ENCODE measurements at regions not wholly inside any gene's neighbourhood (a gene's known extent, or its start where the extent isn't known, plus 50 kb on each side); places are given as distances from the start of the nearest gene placed in this dataset.
"Not testable (repeated sequence)": the region's sequence is repeated elsewhere in the genome, so short reads cannot be mapped to it uniquely, and the experiment has no call there.

GRCh38 chr1:5623399-5623798 is 368.8 kb downstream of the NPHP4 start:
- DNase-seq: no peak

- DNase-seq: no peak
Observed at GRCh38 chr1:5622412-5622811, 369.8 kb downstream of the NPHP4 start.

DNA sequence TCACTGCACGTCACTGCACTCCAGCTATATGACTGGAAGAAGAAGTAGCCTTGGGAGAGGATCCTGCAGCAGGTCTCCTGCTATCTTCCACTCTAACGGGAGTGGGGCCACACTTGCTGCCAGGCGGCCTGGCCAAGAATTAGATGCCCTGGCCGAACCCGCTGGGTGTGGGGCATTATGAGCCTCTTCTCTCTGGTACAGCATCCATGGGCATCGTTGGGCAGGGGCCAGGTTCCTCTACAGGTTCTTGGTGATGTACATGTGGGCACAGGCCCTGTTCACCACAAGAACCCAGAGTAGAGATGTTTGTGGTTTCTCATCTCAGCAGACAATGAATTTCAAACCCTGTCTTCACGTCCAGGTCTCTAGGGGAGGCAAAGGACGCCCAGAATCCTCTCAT is 370.5 kb downstream of the NPHP4 start:
- DNase-seq: no peak

GRCh38 chr1:5620997-5621396 is 371.2 kb downstream of the NPHP4 start:
- no peak for DNase-seq

- DNase-seq: no peak
Observed at GRCh38 chr1:5620418-5620817, 371.8 kb downstream of the NPHP4 start.

DNA sequence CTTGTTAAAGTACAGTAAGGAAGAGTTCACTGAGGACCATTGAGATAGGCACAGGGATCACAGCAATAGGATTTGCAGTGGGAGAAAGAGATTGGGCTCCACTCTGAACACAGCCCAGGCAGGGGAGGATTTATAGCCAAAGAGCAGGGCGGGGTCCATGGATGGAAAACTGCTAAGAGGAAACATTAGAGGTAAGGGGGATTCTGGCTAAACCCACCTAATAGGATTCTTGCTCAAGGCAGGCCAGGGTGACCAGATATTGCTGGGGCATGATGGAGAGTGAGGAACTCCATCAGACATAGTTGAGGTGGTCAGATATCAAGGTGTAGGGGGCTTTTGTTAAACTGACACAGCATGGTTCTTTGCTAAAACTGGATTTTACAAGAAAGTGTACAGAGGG is 372.8 kb downstream of the NPHP4 start:
- no peak for DNase-seq

- no peak for DNase-seq
Observed at GRCh38 chr1:5617546-5617945, 374.7 kb downstream of the NPHP4 start.

GRCh38 chr1:5617179-5617520 is 375.1 kb downstream of the NPHP4 start:
- DNase-seq: no peak

GRCh38 chr1:5616366-5617178 is 375.7 kb downstream of the NPHP4 start:
- DNase-seq: no peak

DNA sequence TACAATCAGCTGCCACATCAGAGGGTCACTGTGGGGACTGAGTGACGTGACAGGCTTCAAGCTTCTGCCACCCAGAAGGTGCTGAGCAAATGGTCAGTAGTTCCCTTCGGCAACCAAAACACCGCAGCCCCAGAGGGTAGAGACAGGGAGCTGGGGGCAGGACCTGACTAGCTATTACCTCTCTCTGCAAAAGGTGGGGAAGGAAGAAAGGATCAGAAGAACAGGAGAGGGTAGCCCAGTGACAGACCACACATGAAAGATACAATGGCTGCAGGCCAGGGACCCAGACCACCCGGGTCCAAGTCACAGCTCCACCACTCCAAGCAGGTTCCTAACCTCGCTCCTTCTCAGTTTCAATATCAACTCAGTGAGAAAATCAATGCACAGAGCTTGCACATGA is 377.1 kb downstream of the NPHP4 start:
- DNase-seq: no peak

DNA sequence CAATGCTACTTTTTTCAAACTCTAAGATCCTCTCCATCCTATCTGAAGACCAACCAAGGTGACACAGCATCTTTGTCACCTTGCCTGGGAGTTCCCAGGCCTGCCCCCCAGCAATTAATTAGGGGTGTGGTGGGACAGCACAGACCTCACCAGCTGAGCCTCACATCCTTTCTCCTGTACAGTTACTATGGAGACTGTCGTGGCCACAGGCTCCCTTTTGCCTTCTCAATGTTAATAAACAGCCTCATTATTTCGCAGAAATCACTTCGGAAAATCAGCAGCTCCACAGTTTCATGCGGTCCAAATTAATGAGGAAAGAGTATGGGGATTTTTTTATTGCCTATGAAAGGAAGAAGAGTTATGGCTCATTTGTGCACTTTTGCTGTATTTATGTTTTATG is 378.3 kb downstream of the NPHP4 start:
- DNase-seq: no peak

GRCh38 chr1:5611851-5612250 is 380.4 kb downstream of the NPHP4 start:
- DNase-seq: no peak

DNA sequence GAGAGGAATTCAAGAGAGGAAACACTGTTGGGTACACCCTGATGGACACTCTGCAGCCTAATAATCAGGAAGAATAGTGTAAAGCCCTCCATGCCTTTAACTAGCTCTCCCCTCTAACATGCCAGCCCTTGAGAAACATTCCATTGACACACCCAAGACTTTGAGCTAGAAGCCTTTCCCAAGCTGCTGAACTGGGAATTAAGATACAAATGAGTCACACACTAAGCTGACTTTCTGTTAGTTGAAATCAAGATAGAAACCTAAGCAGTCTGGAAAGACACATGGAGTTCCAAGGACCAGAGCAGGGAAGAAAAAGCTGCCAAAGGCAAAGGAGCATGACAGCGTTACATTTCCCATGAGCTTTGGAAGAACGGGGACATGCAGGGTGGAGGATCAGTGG is 380.8 kb downstream of the NPHP4 start:
- DNase-seq: no peak

- no peak for DNase-seq
Observed at GRCh38 chr1:5610432-5610831, 381.8 kb downstream of the NPHP4 start.

DNA sequence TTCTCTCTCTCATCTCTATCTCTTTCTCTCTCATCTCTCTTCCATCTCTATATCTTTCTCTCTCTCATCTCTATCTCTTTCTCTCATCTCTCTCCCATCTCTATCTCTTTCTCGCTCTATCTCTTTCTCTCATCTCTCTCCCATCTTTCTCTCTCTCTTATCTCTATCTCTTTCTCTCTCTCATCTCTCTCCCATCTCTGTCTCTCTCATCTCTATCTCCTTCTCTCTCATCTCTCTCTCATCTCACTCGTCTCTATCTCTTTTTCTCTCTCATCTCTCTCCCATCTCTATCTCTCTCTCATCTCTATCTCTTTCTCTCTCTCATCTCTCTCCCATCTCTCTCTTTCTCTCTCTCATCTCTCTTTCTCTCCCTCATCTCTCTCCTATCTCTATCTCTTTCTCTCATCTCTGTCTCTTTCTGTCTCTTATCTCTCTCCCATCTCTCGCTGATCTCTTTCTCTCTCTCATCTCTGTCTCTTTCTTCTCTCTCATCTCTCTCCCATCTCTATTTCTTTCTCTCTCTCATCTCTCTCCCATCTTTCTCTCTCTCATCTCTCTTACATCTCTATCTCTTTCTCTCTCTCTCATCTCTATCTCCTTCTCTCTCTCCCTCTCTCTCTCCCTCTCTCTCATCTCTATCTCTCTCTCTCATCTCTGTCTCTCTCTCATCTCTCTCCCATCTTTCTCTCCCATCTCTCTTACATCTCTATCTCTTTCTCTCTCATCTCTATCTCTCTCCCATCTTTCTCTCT is 388.7 kb downstream of the NPHP4 start:
- DNase-seq: no peak

DNA sequence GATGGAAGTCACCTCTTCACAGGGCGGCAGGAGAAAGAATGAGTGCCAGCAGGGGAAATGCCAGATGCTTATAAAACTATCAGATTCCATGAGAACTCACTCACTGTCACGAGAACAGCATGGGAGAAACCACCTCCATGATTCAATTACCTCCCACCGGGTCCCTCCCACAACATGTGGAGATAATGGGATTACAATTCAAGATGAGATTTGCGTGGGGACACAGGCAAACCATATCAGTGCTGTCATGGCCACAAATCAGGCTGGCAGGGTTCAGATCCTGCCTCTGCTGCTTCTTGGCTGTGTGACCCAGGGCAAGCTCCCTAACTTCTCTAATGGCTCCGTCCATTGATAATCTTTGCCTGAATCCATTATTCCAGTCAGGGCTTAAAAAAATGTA is 389.5 kb downstream of the NPHP4 start:
- DNase-seq: not testable (repeated sequence)

DNA sequence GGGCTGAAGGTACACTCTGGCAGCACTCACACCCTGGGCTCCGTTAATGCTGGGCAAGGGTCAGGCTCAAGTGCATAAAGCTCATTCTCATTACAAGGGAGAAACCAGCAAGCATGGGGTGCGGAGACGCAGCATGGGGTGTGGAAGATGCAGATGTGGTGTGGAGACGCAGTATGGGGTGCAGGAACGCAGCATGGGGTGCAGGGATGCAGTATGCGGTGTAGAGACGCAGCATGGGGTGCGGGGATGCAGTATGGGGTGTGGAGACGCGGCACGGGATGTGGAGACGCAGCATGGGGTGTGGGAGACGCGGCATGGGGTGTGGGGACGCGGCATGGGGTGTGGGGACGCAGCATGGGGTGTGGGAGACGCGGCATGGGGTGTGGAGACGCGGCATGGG is 390.7 kb downstream of the NPHP4 start:
- no peak for DNase-seq

GRCh38 chr1:5599541-5599940 is 392.7 kb downstream of the NPHP4 start:
- no peak for DNase-seq

- DNase-seq: no peak
Observed at GRCh38 chr1:5598824-5599395, 393.3 kb downstream of the NPHP4 start.

- DNase-seq: no peak
Observed at GRCh38 chr1:5597991-5598823, 394.0 kb downstream of the NPHP4 start.

DNA sequence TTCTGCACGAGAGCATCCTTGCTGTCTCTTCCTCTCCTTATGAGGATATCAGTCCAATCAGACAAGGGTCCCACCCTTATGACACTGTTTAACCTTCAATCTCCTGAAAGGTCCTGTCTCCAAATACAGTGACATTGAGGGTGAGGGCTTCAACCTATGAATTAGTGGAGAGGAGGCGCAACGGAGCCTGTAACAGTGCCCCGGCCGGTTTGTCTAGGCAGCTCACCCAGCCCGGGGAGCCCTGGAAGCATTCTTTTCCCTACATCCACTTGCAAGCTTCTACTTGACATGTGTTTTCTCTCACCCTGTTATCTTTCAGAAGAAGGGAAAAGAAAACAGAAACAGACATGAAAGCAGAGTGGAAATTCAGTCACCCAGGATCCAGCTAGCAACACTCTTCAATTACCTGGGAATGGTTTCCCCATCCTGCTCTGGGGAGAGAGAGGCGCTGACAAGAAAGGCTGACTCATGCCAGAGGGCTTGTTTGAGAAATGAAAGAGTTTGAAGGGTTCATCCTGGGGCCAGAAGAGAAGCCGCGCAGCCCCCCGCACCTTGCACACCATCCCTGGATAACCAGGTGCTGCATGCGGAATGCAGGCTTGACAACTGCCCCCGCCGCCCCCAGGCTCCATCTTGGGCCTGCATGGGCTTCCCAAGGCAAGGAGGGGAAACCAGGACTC is 394.9 kb downstream of the NPHP4 start:
- DNase-seq: no peak

- no peak for DNase-seq
Observed at GRCh38 chr1:5596651-5597050, 395.6 kb downstream of the NPHP4 start.

All from CD4-positive, alpha-beta T cell treated with Interleukin-15 for 1 hour (primary cell).